ENCODE measurements at regions not wholly inside any gene's neighbourhood (a gene's known extent, or its start where the extent isn't known, plus 50 kb on each side); places are given as distances from the start of the nearest gene placed in this dataset.

- H3K27me3 ChIP-seq (ENCODE audit: control insufficient read depth, insufficient read depth, low read length) = no peaks in the 10 kb centered on the region
- no peak overlapping the region for H3K27ac ChIP-seq (ENCODE audit: low read length)
- WGBS (ENCODE audit: insufficient coverage, insufficient read length) = no CpG with 5 or more reads among the region's 3 CpGs
- no peaks in the 10 kb centered on the region for H3K4me1 ChIP-seq (ENCODE audit: control insufficient read depth, insufficient read depth, low read length)
- no peak for DNase-seq (ENCODE audit: low read depth, low spot score)
- no peaks in the 10 kb centered on the region for H3K9me3 ChIP-seq (ENCODE audit: control insufficient read depth, insufficient read depth, low read length)
- H3K4me3 ChIP-seq (ENCODE audit: low read length) = no peak overlapping the region
- H3K36me3 ChIP-seq (ENCODE audit: control insufficient read depth, insufficient read depth, low read length) = no peaks in the 10 kb centered on the region
These were observed 1168.4 kb downstream of the SLITRK1 start for GRCh38 chr13:82713687-82714405.

GRCh38 chr13:82702513-82702912 lies 1179.8 kb downstream of the SLITRK1 start:
- no peak overlapping the region for H3K27ac ChIP-seq (ENCODE audit: low read length)
- H3K4me1 ChIP-seq (ENCODE audit: control insufficient read depth, insufficient read depth, low read length) = no peaks in the 10 kb centered on the region
- no peaks in the 10 kb centered on the region for H3K9me3 ChIP-seq (ENCODE audit: control insufficient read depth, insufficient read depth, low read length)
- no CpG with 5 or more reads among the region's 1 CpG for WGBS (ENCODE audit: insufficient coverage, insufficient read length)
- no peak for DNase-seq (ENCODE audit: low read depth, low spot score)
- no peak overlapping the region for H3K4me3 ChIP-seq (ENCODE audit: low read length)
- no peaks in the 10 kb centered on the region for H3K36me3 ChIP-seq (ENCODE audit: control insufficient read depth, insufficient read depth, low read length)
- no peaks in the 10 kb centered on the region for H3K27me3 ChIP-seq (ENCODE audit: control insufficient read depth, insufficient read depth, low read length)

GRCh38 chr13:82701020-82701419 lies 1181.3 kb downstream of the SLITRK1 start:
- Histone ChIP-seq H3K27me3 (ENCODE audit: control insufficient read depth, insufficient read depth, low read length) (no peaks in the 10 kb centered on the region), H3K36me3 (ENCODE audit: control insufficient read depth, insufficient read depth, low read length) (no peaks in the 10 kb centered on the region), H3K9me3 (ENCODE audit: control insufficient read depth, insufficient read depth, low read length) (no peaks in the 10 kb centered on the region), H3K4me1 (ENCODE audit: control insufficient read depth, insufficient read depth, low read length) (no peaks in the 10 kb centered on the region), H3K27ac (ENCODE audit: low read length) (no peak overlapping the region), H3K4me3 (ENCODE audit: low read length) (no peak overlapping the region)
- WGBS (ENCODE audit: insufficient coverage, insufficient read length) = no CpG with 5 or more reads among the region's 2 CpGs
- DNase-seq (ENCODE audit: low read depth, low spot score) = no peak

GRCh38 chr13:82698941-82699340 lies 1183.3 kb downstream of the SLITRK1 start:
- DNase-seq (ENCODE audit: low read depth, low spot score) = no peak
- H3K27me3 ChIP-seq (ENCODE audit: control insufficient read depth, insufficient read depth, low read length) = no peaks in the 10 kb centered on the region
- H3K4me3 ChIP-seq (ENCODE audit: low read length) = no peak overlapping the region
- H3K27ac ChIP-seq (ENCODE audit: low read length) = no peak overlapping the region
- H3K36me3 ChIP-seq (ENCODE audit: control insufficient read depth, insufficient read depth, low read length) = no peaks in the 10 kb centered on the region
- no peaks in the 10 kb centered on the region for H3K4me1 ChIP-seq (ENCODE audit: control insufficient read depth, insufficient read depth, low read length)
- H3K9me3 ChIP-seq (ENCODE audit: control insufficient read depth, insufficient read depth, low read length) = no peaks in the 10 kb centered on the region

GRCh38 chr13:82698383-82698782 lies 1183.9 kb downstream of the SLITRK1 start:
- H3K36me3 ChIP-seq (ENCODE audit: control insufficient read depth, insufficient read depth, low read length) = no peaks in the 10 kb centered on the region
- no peaks in the 10 kb centered on the region for H3K27me3 ChIP-seq (ENCODE audit: control insufficient read depth, insufficient read depth, low read length)
- no peak overlapping the region for H3K27ac ChIP-seq (ENCODE audit: low read length)
- no peak overlapping the region for H3K4me3 ChIP-seq (ENCODE audit: low read length)
- H3K9me3 ChIP-seq (ENCODE audit: control insufficient read depth, insufficient read depth, low read length) = no peaks in the 10 kb centered on the region
- H3K4me1 ChIP-seq (ENCODE audit: control insufficient read depth, insufficient read depth, low read length) = no peaks in the 10 kb centered on the region
- DNase-seq (ENCODE audit: low read depth, low spot score) = no peak

- Histone ChIP-seq H3K4me3 (ENCODE audit: low read length) (no peak overlapping the region), H3K9me3 (ENCODE audit: control insufficient read depth, insufficient read depth, low read length) (no peaks in the 10 kb centered on the region), H3K27ac (ENCODE audit: low read length) (no peak overlapping the region), H3K36me3 (ENCODE audit: control insufficient read depth, insufficient read depth, low read length) (no peaks in the 10 kb centered on the region), H3K4me1 (ENCODE audit: control insufficient read depth, insufficient read depth, low read length) (no peaks in the 10 kb centered on the region), H3K27me3 (ENCODE audit: control insufficient read depth, insufficient read depth, low read length) (no peaks in the 10 kb centered on the region)
- no peak for DNase-seq (ENCODE audit: low read depth, low spot score)
- no CpG with 5 or more reads among the region's 1 CpG for WGBS (ENCODE audit: insufficient coverage, insufficient read length)
These were observed 1188.7 kb downstream of the SLITRK1 start for GRCh38 chr13:82693607-82694006.

GRCh38 chr13:82688400-82688994 lies 1193.8 kb downstream of the SLITRK1 start:
- WGBS (ENCODE audit: insufficient coverage, insufficient read length) = 100% methylated on average over 1 of the region's 2 CpGs
- no peaks in the 10 kb centered on the region for H3K27me3 ChIP-seq (ENCODE audit: control insufficient read depth, insufficient read depth, low read length)
- no peak for DNase-seq (ENCODE audit: low read depth, low spot score)
- H3K36me3 ChIP-seq (ENCODE audit: control insufficient read depth, insufficient read depth, low read length) = no peaks in the 10 kb centered on the region
- H3K4me1 ChIP-seq (ENCODE audit: control insufficient read depth, insufficient read depth, low read length) = no peaks in the 10 kb centered on the region
- H3K4me3 ChIP-seq (ENCODE audit: low read length) = no peak overlapping the region
- H3K9me3 ChIP-seq (ENCODE audit: control insufficient read depth, insufficient read depth, low read length) = no peaks in the 10 kb centered on the region
- H3K27ac ChIP-seq (ENCODE audit: low read length) = no peak overlapping the region

- Histone ChIP-seq H3K27me3 (ENCODE audit: control insufficient read depth, insufficient read depth, low read length) (no peaks in the 10 kb centered on the region), H3K4me3 (ENCODE audit: low read length) (no peak overlapping the region), H3K27ac (ENCODE audit: low read length) (no peak overlapping the region), H3K4me1 (ENCODE audit: control insufficient read depth, insufficient read depth, low read length) (no peaks in the 10 kb centered on the region), H3K9me3 (ENCODE audit: control insufficient read depth, insufficient read depth, low read length) (no peaks in the 10 kb centered on the region), H3K36me3 (ENCODE audit: control insufficient read depth, insufficient read depth, low read length) (no peaks in the 10 kb centered on the region)
- DNase-seq (ENCODE audit: low read depth, low spot score) = no peak
These were observed 1194.4 kb downstream of the SLITRK1 start for GRCh38 chr13:82687884-82688283.

- Histone ChIP-seq H3K27ac (ENCODE audit: low read length) (no peak overlapping the region), H3K9me3 (ENCODE audit: control insufficient read depth, insufficient read depth, low read length) (no peaks in the 10 kb centered on the region; the same call in 1 of the 2 replicates), H3K4me1 (ENCODE audit: control insufficient read depth, insufficient read depth, low read length) (peaks cover 3% of the 10 kb centered on the region; the same call in 1 of the 2 replicates), H3K4me3 (ENCODE audit: low read length) (no peak overlapping the region), H3K27me3 (ENCODE audit: control insufficient read depth, insufficient read depth, low read length) (no peaks in the 10 kb centered on the region), H3K36me3 (ENCODE audit: control insufficient read depth, insufficient read depth, low read length) (no peaks in the 10 kb centered on the region)
- no peak for DNase-seq (ENCODE audit: low read depth, low spot score)
- WGBS (ENCODE audit: insufficient coverage, insufficient read length) = no CpG with 5 or more reads among the region's 4 CpGs
These were observed 1200.7 kb downstream of the SLITRK1 start for GRCh38 chr13:82681535-82681934.

- Histone ChIP-seq H3K4me1 (ENCODE audit: control insufficient read depth, insufficient read depth, low read length) (peaks cover 5% of the 10 kb centered on the region; the same call in 1 of the 2 replicates), H3K9me3 (ENCODE audit: control insufficient read depth, insufficient read depth, low read length) (no peaks in the 10 kb centered on the region; the same call in 1 of the 2 replicates), H3K27ac (ENCODE audit: low read length) (no peak overlapping the region), H3K36me3 (ENCODE audit: control insufficient read depth, insufficient read depth, low read length) (no peaks in the 10 kb centered on the region), H3K27me3 (ENCODE audit: control insufficient read depth, insufficient read depth, low read length) (no peaks in the 10 kb centered on the region), H3K4me3 (ENCODE audit: low read length) (no peak overlapping the region)
- WGBS (ENCODE audit: insufficient coverage, insufficient read length) = no CpG with 5 or more reads among the region's 3 CpGs
- no peak for DNase-seq (ENCODE audit: low read depth, low spot score)
These were observed 1204.2 kb downstream of the SLITRK1 start for GRCh38 chr13:82678052-82678451.

GRCh38 chr13:82675024-82675423 lies 1207.2 kb downstream of the SLITRK1 start:
- H3K9me3 ChIP-seq (ENCODE audit: control insufficient read depth, insufficient read depth, low read length) = no peaks in the 10 kb centered on the region; the same call in 1 of the 2 replicates
- H3K4me1 ChIP-seq (ENCODE audit: control insufficient read depth, insufficient read depth, low read length) = peaks cover 2% of the 10 kb centered on the region; the same call in 1 of the 2 replicates
- H3K27me3 ChIP-seq (ENCODE audit: control insufficient read depth, insufficient read depth, low read length) = no peaks in the 10 kb centered on the region
- H3K4me3 ChIP-seq (ENCODE audit: low read length) = no peak overlapping the region
- H3K36me3 ChIP-seq (ENCODE audit: control insufficient read depth, insufficient read depth, low read length) = no peaks in the 10 kb centered on the region
- H3K27ac ChIP-seq (ENCODE audit: low read length) = no peak overlapping the region
- no peak for DNase-seq (ENCODE audit: low read depth, low spot score)
